Right renal cortex interstitium (tissue), 3 donors: ENCODE measurements at regions not wholly inside any gene's neighbourhood (a gene's known extent, or its start where the extent isn't known, plus 50 kb on each side); places are given as distances from the start of the nearest gene placed in this dataset.
A peak's percentile ranks its signal among the peaks of the same experiment; 100 is the strongest.
"Not testable (repeated sequence)": the region's sequence is repeated elsewhere in the genome, so short reads cannot be mapped to it uniquely, and the experiment has no call there.

ENCODE experiments used
- DNase-seq, 3 donors: peaks; one replicate each; pipeline ENCODE4 v3.0.0-alpha.2; 2013; ENCODE audit warnings: low read depth in 3 of 3, low spot score in 2 of 3

- no peak for DNase-seq
Observed at GRCh38 chr4:110364911-110365520, 110.9 kb upstream of the ENPEP start.

DNA sequence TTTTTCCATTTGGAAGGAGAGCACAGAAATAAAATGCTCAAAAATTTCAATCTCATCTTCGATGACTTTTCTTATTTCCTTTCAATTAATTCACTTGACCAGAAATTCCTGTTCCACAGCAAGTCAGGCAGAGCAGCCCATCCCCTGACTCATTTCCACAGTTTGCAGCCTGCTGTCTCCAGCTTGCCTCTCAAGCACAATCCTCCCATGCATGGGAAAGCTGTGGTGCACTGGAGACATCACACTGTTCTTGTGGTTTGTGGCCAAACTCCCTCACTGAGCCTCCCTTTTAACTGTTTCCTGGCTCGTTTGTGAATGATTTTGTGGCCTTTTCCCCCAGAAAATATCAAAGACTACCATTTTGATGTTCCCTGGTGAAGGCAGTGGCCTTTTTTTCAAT lies 114.0 kb upstream of the ENPEP start:
- DNase-seq, result no peak

DNA sequence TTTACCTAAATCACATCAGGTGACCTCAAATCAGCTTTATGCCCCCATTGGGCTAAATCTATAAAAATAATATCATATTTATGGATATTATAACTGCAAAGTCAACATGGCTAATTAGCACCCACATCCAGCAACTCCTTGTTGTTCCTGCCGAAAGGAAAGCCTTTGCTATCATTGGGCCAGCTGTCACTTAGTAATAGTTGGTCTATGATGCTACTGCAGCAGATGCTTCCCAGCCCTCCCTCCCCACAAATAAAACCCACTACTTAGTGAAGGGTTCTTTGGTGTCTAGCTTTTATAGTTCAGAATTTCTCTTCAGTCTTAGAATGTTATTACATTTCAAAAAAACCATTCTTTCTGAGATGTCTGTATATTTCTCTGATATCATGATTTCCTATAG lies 116.9 kb upstream of the ENPEP start:
- DNase-seq, result no peak

DNA sequence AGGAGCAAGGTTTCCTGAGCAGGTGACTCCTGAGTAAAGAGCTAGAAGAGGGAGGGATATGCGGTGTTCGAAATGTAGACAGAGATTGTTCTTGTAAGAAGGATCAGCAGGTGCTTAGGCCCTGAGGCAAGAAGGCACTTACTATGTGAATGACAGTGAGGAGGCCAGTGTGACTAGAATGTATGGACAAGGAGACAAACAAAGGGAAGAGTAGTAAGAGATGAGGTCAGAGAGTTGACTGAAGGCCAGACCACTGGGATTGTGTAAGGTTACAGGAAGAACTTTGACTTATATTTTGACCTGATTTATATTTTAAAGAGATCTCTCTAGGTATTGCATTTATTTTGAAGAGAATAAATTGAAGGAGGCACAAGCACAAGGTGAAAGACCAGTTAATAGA lies 118.4 kb upstream of the ENPEP start:
- DNase-seq, result no peak

GRCh38 chr4:110354460-110354859 lies 121.5 kb upstream of the ENPEP start:
- no peak for DNase-seq

DNA sequence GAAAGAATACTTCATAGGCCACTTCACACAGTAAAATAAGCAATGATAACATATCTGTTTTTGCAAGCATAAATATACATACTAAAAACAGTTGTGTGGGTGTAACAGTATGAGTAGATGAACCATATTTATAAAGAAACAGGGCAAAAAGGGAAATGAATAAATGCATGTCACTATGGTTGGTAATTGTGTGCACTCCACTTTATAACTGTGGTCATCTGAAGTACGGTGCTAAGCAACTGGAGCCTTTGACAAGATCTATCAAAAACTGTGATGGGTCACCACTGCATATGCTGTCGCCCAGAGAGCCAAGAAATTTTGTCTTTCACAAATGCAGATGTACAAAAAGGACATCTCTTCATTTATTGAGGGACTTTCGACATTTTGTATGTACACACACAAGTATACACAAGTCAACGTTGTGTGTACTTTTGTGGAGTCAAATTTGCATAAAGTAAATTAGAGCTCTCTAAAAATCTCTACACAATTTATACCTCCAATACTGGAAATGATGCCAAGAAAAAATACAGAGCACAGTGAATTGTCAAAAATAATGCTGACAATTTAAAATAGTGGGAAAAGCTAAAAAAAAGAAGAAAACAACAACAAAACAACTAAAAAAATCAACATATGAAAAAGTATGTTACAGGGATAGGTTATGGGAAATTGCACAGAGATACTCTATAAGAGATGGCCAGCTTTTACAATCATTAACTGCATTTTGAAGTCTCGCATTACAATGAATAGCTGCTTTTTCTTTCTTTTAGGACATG lies 123.1 kb upstream of the ENPEP start:
- DNase-seq, result no peak

- no peak for DNase-seq
Observed at GRCh38 chr4:110348711-110349383, 127.1 kb upstream of the ENPEP start.

DNA sequence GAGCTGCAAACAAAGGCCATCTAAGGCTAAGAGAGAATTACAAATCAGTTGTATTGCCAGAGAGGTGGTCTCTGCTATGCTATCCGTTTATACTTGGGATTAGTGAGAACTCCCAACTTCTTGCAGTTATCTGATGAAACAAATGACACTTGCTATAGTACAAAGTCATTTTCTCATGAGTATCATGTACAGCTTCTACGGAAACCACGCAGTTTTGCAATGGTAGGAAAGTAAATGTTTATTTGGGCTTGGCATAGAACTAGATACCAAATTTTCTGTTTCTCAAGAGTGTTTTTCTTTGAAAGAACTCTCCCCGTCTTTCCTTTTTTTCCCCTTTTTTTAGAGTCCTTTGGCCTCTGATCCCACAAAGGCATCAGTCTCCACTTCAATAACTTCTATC lies 128.2 kb upstream of the ENPEP start:
- no peak for DNase-seq

- DNase-seq, result no peak
Observed at GRCh38 chr4:110344165-110344564, 131.8 kb upstream of the ENPEP start.

GRCh38 chr4:110343534-110343933 lies 132.4 kb upstream of the ENPEP start:
- DNase-seq, result no peak

- not testable (repeated sequence) for DNase-seq
Observed at GRCh38 chr4:110341118-110341517, 134.8 kb upstream of the ENPEP start.

DNA sequence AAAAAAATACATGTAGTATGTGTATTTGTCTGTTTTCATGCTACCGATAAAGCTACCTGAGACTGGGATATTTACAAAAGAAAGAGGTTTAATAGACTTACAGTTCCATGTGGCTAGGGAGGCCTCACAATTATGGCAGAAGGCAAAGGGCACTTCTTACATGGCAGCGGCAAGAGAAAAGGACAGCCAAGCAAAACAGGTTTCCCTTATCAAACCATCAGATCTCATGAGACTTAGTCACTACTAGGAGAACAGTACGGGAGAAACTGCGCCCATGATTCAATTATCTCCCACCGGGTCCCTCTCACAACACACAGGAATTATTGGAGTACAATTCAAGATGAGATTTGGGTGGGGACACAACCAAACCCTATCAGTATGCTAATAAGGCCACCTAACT lies 137.0 kb upstream of the ELOVL6 start:
- no peak for DNase-seq

- DNase-seq, result no peak
Observed at GRCh38 chr4:110332483-110332882, 134.1 kb upstream of the ELOVL6 start.

DNA sequence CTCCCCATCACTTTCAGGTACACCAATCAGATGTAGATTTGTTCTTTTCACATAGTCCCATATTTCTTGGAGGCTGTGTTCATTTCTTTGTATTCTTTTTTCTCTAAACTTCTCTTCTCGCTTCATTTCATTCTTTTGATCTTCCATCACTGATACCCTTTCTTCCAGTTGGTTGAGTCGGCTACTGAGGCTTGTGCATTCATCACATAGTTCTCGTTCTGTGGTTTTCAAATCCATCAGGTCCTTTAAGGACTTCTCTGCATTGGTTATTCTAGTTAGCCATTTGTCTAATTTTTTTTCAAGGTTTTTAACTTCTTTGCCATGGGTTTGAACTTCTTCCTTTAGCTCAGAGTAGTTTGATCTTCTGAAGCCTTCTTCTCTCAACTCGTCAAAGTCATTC lies 128.0 kb upstream of the ELOVL6 start:
- not testable (repeated sequence) for DNase-seq

DNA sequence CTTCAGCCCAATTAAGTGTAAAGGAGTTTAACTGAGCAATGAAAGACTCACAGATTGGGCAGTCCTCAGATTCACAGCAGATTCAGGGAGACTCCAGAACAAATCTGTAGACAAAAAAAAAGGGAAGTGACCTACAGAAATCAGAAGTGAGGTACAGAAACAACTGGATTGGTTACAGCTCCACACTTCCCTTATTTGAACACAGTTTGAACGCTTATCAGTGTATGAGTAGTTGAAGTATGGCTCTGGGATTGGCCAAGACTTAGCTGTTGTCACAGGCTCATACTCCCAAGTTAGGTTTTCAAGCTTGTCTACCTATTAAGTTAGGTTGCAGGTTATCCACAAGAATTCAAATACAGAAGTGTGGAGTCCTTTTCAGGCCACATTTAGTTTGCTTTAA lies 112.4 kb upstream of the ELOVL6 start:
- DNase-seq, result no peak

DNA sequence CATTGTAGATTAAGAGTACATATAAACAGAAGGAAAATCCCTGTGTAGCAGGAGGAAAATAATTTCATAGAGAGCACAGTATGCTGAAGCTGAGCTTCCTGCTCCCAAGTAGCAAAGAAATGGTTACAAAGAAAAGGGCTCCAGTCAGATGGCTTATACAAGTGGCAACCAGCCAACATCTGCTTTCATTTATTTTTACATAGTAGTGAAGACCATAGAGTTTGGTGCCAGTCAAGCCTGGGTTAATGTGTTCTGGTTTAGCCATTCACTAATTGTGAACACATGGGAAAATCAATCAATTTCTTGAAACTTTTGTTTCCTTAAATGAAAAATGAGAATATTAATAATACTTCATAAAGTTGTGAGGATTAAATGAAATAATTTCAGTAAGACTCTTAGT lies 111.3 kb upstream of the ELOVL6 start:
- DNase-seq, result no peak

DNA sequence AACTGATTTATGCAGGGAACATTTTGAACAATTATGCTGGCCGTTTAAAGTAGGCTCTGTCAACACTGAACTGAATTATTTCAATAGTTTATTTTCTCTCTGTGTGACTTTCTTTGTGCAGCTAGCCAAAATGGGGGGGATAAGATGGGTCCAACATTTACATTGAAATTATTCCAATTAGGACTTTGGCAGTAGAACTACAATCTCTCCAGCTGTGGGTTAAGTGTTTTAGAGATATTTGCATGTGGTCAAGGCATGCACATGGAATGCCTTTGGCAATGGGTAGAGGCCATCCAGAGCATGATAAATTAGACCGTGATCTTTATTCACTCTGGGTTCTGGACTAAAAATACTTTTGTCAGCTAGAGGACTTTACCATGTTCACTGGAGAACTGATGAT lies 107.9 kb upstream of the ELOVL6 start:
- peak in 1 of 3 donors; percentile 5 for DNase-seq

DNA sequence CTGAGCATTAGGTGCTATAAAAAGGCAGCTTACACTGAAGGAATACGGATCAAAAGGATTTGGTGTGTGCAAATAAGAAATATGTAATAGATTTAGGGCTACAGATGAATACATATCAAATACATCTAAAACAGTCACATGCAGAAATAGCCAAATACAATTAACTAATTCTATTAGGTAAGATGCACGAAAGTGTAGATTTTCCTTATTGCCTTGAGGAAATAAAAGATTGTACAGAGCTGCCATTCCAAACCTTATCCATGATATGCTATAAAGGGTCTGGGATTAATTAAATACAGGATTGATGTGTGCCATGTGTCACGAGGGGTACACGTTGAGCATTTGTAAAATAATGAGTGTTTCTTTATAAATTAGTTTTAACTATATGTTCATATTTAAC lies 107.0 kb upstream of the ELOVL6 start:
- DNase-seq, result no peak

DNA sequence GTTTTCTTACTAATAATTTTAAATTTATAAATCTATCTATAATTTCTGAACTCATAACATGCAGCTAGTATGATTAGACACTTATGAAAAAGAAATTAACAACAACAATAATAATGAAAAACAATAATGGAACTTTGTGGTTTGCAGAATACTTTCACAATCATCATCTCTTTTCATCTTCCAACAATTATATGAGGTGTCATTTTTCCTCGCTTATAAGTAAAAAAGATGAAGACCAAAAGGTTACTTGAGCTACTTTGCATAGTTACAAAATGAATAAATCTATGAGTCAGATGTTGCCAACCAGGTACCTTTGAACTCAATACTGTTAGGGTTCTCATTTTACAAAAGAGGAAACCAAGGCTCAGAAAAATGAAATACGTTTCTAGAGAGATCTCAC lies 98.5 kb upstream of the ELOVL6 start:
- no peak for DNase-seq

DNA sequence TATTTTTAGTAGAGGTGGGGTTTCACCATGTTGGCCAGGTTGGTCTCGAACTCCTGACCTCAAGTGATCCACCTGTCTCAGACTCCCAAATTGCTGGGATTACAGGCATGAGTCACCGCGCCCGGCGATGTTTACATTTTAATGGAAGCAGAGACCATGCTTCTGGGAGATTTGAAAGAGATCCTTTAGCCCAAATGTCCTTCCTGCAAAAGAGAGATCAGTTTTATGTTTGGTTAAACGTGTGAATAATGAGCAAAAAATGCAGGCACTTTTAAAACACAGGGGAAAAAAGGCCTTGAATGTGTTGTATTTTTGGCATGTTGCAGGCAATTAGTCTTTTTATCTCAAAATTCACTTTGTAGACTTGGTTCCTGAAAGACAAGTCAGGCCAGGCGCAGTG lies 95.8 kb upstream of the ELOVL6 start:
- no peak for DNase-seq

GRCh38 chr4:110292994-110293744 lies 94.8 kb upstream of the ELOVL6 start:
- DNase-seq, result no peak
